SK-N-SH (cell line): ENCODE measurements at regions not wholly inside any gene's neighbourhood (a gene's known extent, or its start where the extent isn't known, plus 50 kb on each side); places are given as distances from the start of the nearest gene placed in this dataset.
A peak's percentile ranks its signal among the peaks of the same experiment; 100 is the strongest.

Source experiments
- CTCF ChIA-PET: fragments of 300-600, 350-600 bp; formaldehyde crosslinking; extraction: SDS; loops from one replicate; lab custom pipeline; 2021; lab: Yijun Ruan, JAX
- POLR2A ChIA-PET: fragments of 350-600 bp; sonication (Branson Sonifier 250); formaldehyde crosslinking; extraction: SDS; loops from one replicate; lab custom pipeline; 2020; ENCODE audit warnings: antibody characterized with exemption, inconsistent platforms; lab: Yijun Ruan, JAX
- DNase-seq: peaks from one replicate; pipeline ENCODE4 v3.0.0; 2012
- H2AFZ ChIP-seq: fragments of 200-600 bp; sonication (generic); 2 replicates; pipeline ENCODE4 v1.8.1; 2016; ENCODE audit warnings: antibody characterized with exemption, mild to moderate bottlenecking, low read depth
- H3F3A ChIP-seq: fragments of 200-600 bp; sonication (generic); replicated peaks from 2 replicates; pipeline ENCODE3; 2016; ENCODE audit warnings: antibody characterized with exemption, mild to moderate bottlenecking; ENCODE audit not compliant: insufficient read depth
- H3K27ac ChIP-seq, 2 experiments: fragments of 200-500 bp in 1 of 2; fragments of 200-600 bp in 1 of 2; sonication (Bioruptor generic) in 1 of 2; sonication (generic), shearing (Covaris generic) in 1 of 2; 2 replicates each; pipeline versions ENCODE4 v1.5.1 to v1.6.1; 2014 to 2016; ENCODE audit warnings: low read depth in 2 of 2, inconsistent platforms in 1 of 2, low read length in 1 of 2, mild to moderate bottlenecking in 1 of 2, mixed read lengths in 1 of 2
- H3K27me3 ChIP-seq: fragments of 200-600 bp; sonication (generic), shearing (Covaris generic); 2 replicates; pipeline ENCODE4 v1.6.1; 2016; ENCODE audit warnings: mixed run types; ENCODE audit not compliant: insufficient read depth
- H3K36me3 ChIP-seq, 2 experiments: fragments of 200-500 bp in 1 of 2; fragments of 200-600 bp in 1 of 2; sonication (Bioruptor generic) in 1 of 2; sonication (generic) in 1 of 2; replicated peaks in 1 of 2; 2 replicates each; pipeline versions ENCODE3 to v1.5.1; 2014 to 2016; ENCODE audit warnings: low read length in 1 of 2, mild to moderate bottlenecking in 1 of 2; ENCODE audit not compliant: insufficient read depth in 2 of 2, control insufficient read depth in 1 of 2
- H3K4me1 ChIP-seq, 2 experiments: fragments of 200-500 bp in 1 of 2; fragments of 200-600 bp in 1 of 2; sonication (Bioruptor generic) in 1 of 2; sonication (generic), shearing (Covaris generic) in 1 of 2; 2 replicates each; pipeline versions ENCODE4 v1.5.1 to v1.6.1; 2014 to 2016; ENCODE audit warnings: low read depth in 1 of 2, low read length in 1 of 2, mixed run types in 1 of 2; ENCODE audit not compliant: insufficient read depth in 2 of 2, control insufficient read depth in 1 of 2
- H3K4me2 ChIP-seq: fragments of 200-600 bp; sonication (generic), shearing (Covaris generic); 2 replicates; pipeline ENCODE4 v1.6.1; 2017; ENCODE audit warnings: mixed run types
- H3K4me3 ChIP-seq, 2 experiments: fragments of 200-500 bp in 1 of 2; fragments of 200-600 bp in 1 of 2; sonication (Bioruptor generic) in 1 of 2; sonication (generic), shearing (Covaris generic) in 1 of 2; 2 replicates each; pipeline versions ENCODE4 v1.5.1 to v1.8.1; 2014 to 2016; ENCODE audit warnings: low read depth in 2 of 2, inconsistent platforms in 1 of 2, low read length in 1 of 2, mild to moderate bottlenecking in 1 of 2, mixed read lengths in 1 of 2, moderate library complexity in 1 of 2
- H3K79me2 ChIP-seq: fragments of 200-600 bp; sonication (generic); 2 replicates; pipeline ENCODE4 v1.8.1; 2017; ENCODE audit warnings: mild to moderate bottlenecking; ENCODE audit not compliant: insufficient read depth
- H3K9ac ChIP-seq: fragments of 200-600 bp; sonication (generic); 2 replicates; pipeline ENCODE4 v1.6.1; 2017; ENCODE audit warnings: mixed run types
- H3K9me2 ChIP-seq: fragments of 200-600 bp; sonication (generic); 2 replicates; pipeline ENCODE4 v1.6.1; 2017; ENCODE audit warnings: mixed run types
- H3K9me3 ChIP-seq: fragments of 200-600 bp; sonication (generic); 2 replicates; pipeline ENCODE4 v1.6.1; 2017; ENCODE audit warnings: mixed run types, mild to moderate bottlenecking, moderate library complexity
- H4K20me1 ChIP-seq: fragments of 200-600 bp; sonication (generic); 2 replicates; pipeline ENCODE4 v1.6.1; 2017; ENCODE audit warnings: mild to moderate bottlenecking, mixed run types; ENCODE audit not compliant: insufficient read depth
- EZH2phosphoT487 ChIP-seq: fragments of 200-600 bp; sonication (generic); IDR thresholded peaks from 2 replicates; pipeline ENCODE4 v1.6.1; 2017; ENCODE audit warnings: low read depth, mixed run types, mild to moderate bottlenecking, antibody characterized with exemption, moderate library complexity, borderline replicate concordance
- FOSL2 ChIP-seq: IDR thresholded peaks from 2 replicates; pipeline ENCODE4 v1.4.0; 2012; ENCODE audit warnings: low read depth, mild to moderate bottlenecking, moderate library complexity, borderline replicate concordance
- FOXM1 ChIP-seq: IDR thresholded peaks from 2 replicates; pipeline ENCODE4 v1.4.0; 2012; ENCODE audit warnings: low read depth, mild to moderate bottlenecking
- GATA2 ChIP-seq: sonication (generic); formaldehyde crosslinking; IDR thresholded peaks from 2 replicates; pipeline ENCODE4 v1.5.0; 2020; ENCODE audit warnings: mild to moderate bottlenecking, missing genetic modification reagents
- RFX5 ChIP-seq: IDR thresholded peaks from 2 replicates; pipeline ENCODE4 v1.6.1; 2012; ENCODE audit warnings: mild to moderate bottlenecking, improper control_type of control experiment, low read length
- YY1 ChIP-seq: IDR thresholded peaks from 2 replicates; pipeline ENCODE4 v1.4.0; 2012; ENCODE audit warnings: low read depth, mild to moderate bottlenecking
- WGBS: methylation state at CpG from one replicate; pipeline ENCODE4 v1.1.6; 2017; ENCODE audit warnings: low lambda C conversion rate; 5-methylcytosine and 5-hydroxymethylcytosine counted together
- TF ChIP-seq, protein P1 (sequence below): fragments of 200-600 bp; sonication (generic); IDR thresholded peaks from 2 replicates; pipeline ENCODE4 v1.6.1; 2017; ENCODE audit warnings: antibody characterized with exemption, mild to moderate bottlenecking, moderate library complexity
- TF ChIP-seq, protein P2 (sequence below): IDR thresholded peaks from 2 replicates; pipeline ENCODE4; 2012
- TF ChIP-seq, protein P3 (sequence below): fragments of 150-350 bp; IDR thresholded peaks from 2 replicates; pipeline ENCODE4 v1.6.1; 2016; ENCODE audit warnings: mild to moderate bottlenecking, low read depth, low read length

DNA sequence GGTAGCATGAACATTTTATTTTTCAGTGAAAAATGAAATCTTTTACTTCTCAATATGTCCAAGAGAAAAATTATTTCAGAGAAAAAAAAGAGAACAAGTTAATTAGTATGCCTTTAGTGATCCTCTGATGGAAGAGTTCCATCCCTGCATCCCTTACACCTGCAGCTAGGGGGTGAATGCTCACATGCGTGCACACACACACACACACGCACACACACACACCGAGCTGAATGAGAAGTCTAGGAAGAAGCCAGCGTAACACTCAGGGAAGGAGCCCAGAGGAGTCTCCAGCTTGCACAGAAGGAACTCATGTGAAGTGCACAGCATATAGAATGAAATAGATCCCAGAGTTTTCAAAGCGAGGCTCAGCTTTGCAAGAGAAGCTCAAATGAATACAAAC, 510.5 kb downstream of the IRS2 start:
- H3K9ac ChIP-seq, result no peak overlapping the region
- no peaks in the 10 kb centered on the region for H3K79me2 ChIP-seq
- H3K4me3 ChIP-seq, result no peak overlapping the region
- H2AFZ ChIP-seq, result no peak overlapping the region
- no peaks in the 10 kb centered on the region for H3K9me2 ChIP-seq
- no peaks in the 10 kb centered on the region for H3F3A ChIP-seq
- POLR2A ChIA-PET, result no interaction called here
- no peaks in the 10 kb centered on the region for H3K27me3 ChIP-seq
- H3K27ac ChIP-seq, result no peak overlapping the region
- DNase-seq, result peak; percentile 17
- TF ChIP-seq FOXM1, result no peak
- TF ChIP-seq YY1, result no peak
- TF ChIP-seq, protein P1, sequence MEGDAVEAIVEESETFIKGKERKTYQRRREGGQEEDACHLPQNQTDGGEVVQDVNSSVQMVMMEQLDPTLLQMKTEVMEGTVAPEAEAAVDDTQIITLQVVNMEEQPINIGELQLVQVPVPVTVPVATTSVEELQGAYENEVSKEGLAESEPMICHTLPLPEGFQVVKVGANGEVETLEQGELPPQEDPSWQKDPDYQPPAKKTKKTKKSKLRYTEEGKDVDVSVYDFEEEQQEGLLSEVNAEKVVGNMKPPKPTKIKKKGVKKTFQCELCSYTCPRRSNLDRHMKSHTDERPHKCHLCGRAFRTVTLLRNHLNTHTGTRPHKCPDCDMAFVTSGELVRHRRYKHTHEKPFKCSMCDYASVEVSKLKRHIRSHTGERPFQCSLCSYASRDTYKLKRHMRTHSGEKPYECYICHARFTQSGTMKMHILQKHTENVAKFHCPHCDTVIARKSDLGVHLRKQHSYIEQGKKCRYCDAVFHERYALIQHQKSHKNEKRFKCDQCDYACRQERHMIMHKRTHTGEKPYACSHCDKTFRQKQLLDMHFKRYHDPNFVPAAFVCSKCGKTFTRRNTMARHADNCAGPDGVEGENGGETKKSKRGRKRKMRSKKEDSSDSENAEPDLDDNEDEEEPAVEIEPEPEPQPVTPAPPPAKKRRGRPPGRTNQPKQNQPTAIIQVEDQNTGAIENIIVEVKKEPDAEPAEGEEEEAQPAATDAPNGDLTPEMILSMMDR, result peak; percentile 15; the same call in 1 of the 2 replicates
- TF ChIP-seq, all 33 proteins: peak for 1
- Histone ChIP-seq H4K20me1 (no peaks in the 10 kb centered on the region), H3K4me2 (no peak overlapping the region), H3K4me1 (peaks cover 3 to 18% of the 10 kb centered on the region in 2 experiments; a peak in 2 of 4 replicates), H3K9me3 (no peaks in the 10 kb centered on the region), H3K36me3 (no peaks in the 10 kb centered on the region)
- CTCF ChIA-PET, result no interaction called here
- WGBS, result 85% methylated on average over 5 of the region's 5 CpGs

DNA sequence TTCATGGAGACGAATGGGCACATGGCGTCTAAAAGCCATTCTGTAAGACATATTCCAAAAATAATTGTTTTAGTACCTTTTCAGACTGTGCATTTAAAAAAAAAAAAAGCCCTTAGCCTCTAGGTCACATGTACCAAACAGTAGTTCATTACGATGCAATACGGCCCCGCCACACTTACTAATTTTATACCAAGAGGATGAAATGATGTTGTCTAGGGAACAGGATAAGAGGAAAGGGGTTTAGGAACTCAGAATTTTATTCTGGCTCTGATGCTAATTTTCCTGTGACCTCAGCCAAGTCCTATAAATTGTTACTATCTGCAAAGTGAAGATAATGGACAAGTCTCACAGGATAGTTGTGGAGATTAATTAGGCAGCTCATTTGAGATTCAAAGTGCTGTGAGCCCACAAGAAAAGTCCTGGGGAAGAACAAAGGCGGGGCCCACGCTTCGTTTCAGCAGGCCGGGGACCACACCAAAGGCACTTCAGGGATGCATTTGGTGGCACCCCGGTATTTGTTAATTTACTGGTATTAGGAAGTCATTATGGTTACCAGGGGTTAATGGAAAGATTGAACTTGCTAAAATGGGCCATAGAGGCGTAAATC, 511.1 kb downstream of the IRS2 start:
- POLR2A ChIA-PET, result no interaction called here
- H3K27ac ChIP-seq, result no peak overlapping the region

More for the DNA sequence above, 511.1 kb downstream of the IRS2 start:
- H4K20me1 ChIP-seq, result no peaks in the 10 kb centered on the region
- WGBS, result 92% methylated on average over 11 of the region's 11 CpGs
- H3K9me3 ChIP-seq, result no peaks in the 10 kb centered on the region
- H3K36me3 ChIP-seq, result no peaks in the 10 kb centered on the region
- peaks cover 3 to 18% of the 10 kb centered on the region in 2 experiments; a peak in 2 of 4 replicates for H3K4me1 ChIP-seq
- H3K27me3 ChIP-seq, result no peaks in the 10 kb centered on the region
- H3K4me3 ChIP-seq, result no peak overlapping the region
- H3F3A ChIP-seq, result no peaks in the 10 kb centered on the region
- H3K9ac ChIP-seq, result no peak overlapping the region
- TF ChIP-seq GATA2 (no peak), FOXM1 (no peak), EZH2phosphoT487 (no peak), FOSL2 (no peak), RFX5 (no peak)
- TF ChIP-seq, protein P2, sequence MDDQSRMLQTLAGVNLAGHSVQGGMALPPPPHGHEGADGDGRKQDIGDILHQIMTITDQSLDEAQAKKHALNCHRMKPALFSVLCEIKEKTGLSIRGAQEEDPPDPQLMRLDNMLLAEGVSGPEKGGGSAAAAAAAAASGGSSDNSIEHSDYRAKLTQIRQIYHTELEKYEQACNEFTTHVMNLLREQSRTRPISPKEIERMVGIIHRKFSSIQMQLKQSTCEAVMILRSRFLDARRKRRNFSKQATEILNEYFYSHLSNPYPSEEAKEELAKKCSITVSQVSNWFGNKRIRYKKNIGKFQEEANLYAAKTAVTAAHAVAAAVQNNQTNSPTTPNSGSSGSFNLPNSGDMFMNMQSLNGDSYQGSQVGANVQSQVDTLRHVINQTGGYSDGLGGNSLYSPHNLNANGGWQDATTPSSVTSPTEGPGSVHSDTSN, result no peak
- TF ChIP-seq, protein P3, sequence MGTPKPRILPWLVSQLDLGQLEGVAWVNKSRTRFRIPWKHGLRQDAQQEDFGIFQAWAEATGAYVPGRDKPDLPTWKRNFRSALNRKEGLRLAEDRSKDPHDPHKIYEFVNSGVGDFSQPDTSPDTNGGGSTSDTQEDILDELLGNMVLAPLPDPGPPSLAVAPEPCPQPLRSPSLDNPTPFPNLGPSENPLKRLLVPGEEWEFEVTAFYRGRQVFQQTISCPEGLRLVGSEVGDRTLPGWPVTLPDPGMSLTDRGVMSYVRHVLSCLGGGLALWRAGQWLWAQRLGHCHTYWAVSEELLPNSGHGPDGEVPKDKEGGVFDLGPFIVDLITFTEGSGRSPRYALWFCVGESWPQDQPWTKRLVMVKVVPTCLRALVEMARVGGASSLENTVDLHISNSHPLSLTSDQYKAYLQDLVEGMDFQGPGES, result no peak
- TF ChIP-seq, all 33 proteins: peak for 0
- CTCF ChIA-PET, result no interaction called here
- Histone ChIP-seq H3K4me2 (no peak overlapping the region), H3K79me2 (no peaks in the 10 kb centered on the region), H3K9me2 (no peaks in the 10 kb centered on the region), H2AFZ (no peak overlapping the region)
- DNase-seq, result no peak
